ENCODE measurements at regions not wholly inside any gene's neighbourhood (a gene's known extent, or its start where the extent isn't known, plus 50 kb on each side); places are given as distances from the start of the nearest gene placed in this dataset.

GRCh38 chr3:117528688-117529087 is 819.1 kb downstream of the TUSC7 start:
- no peak overlapping the region for H3K4me3 ChIP-seq (ENCODE audit: low read length)
- peaks cover 2% of the 10 kb centered on the region for H3K4me1 Mint-ChIP-seq
- H3K9ac ChIP-seq (ENCODE audit: extremely low read depth, low read length, poor library complexity, severe bottlenecking): no peak overlapping the region
- no peak overlapping the region for H3K4me3 Mint-ChIP-seq
- WGBS, 2 experiments (ENCODE audit: insufficient coverage in 1 of 2, insufficient read length in 1 of 2): 88 to 100% methylated on average over 1 of the region's 1 CpG
- no peak for DNase-seq
- no peaks in the 10 kb centered on the region for H3K27me3 Mint-ChIP-seq (ENCODE audit: insufficient read depth)
- no peak for TF ChIP-seq CTCF (conservative IDR thresholded peaks at IDR 0.05)
- no peaks in the 10 kb centered on the region for H3K9me3 ChIP-seq (ENCODE audit: control insufficient read depth, low read length)
- H3K9me3 Mint-ChIP-seq: no peaks in the 10 kb centered on the region
- no peaks in the 10 kb centered on the region for H3K36me3 ChIP-seq (ENCODE audit: control insufficient read depth, insufficient read depth, low read length)
- no peaks in the 10 kb centered on the region for H3K4me1 ChIP-seq (ENCODE audit: control insufficient read depth, insufficient read depth, low read length)
- H3K27ac ChIP-seq (ENCODE audit: low read depth, low read length): no peak overlapping the region
- no peaks in the 10 kb centered on the region for H3K36me3 Mint-ChIP-seq (ENCODE audit: low read depth)
- H3K27me3 ChIP-seq (ENCODE audit: control insufficient read depth, insufficient read depth, low read length, poor library complexity, severe bottlenecking): no peaks in the 10 kb centered on the region
- H3K27ac Mint-ChIP-seq: no peak overlapping the region

DNA sequence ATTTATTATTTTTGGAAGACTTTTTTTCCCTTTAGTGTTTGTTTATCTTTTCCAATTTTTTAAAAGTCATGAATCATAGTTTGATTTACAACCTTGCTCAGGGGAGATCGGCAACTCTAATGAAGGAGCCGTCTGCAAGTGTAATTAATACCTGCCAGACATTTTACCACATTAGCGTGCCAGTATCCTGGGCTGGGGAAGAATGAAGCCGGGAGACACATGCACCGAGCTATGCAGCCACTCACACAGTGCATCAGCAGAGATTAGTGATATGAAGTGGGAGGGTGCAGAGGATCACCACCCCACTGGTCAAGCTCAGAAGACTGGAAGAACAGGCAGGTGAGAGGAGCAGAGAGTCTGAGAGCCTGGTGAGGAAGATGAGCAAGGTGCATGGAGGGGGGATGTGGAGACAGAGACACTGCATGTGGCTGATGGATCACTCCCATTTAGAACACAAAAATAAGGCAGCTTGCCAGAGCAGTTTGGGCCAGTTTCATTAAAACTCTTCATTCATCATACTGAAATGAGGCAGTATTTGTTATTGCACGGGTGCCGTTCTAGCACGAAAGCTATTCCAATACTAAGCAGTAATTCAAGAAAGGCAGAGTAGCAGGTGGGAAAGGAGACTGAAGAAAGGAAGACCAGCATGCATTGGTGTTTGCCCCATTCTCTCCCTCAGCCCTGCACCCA is 821.6 kb downstream of the TUSC7 start:
- Mint-ChIP-seq H3K4me3 (no peak overlapping the region), H3K27ac (no peak overlapping the region), H3K4me1 (peaks cover 2% of the 10 kb centered on the region), H3K27me3 (ENCODE audit: insufficient read depth) (no peaks in the 10 kb centered on the region), H3K9me3 (no peaks in the 10 kb centered on the region), H3K36me3 (ENCODE audit: low read depth) (no peaks in the 10 kb centered on the region)
- 91 to 94% methylated on average over 6 to 8 of the region's 8 CpGs for WGBS, 2 experiments (ENCODE audit: insufficient coverage in 1 of 2, insufficient read length in 1 of 2)
- DNase-seq: no peak
- no peaks in the 10 kb centered on the region for H3K36me3 ChIP-seq (ENCODE audit: control insufficient read depth, insufficient read depth, low read length)
- H3K27me3 ChIP-seq (ENCODE audit: control insufficient read depth, insufficient read depth, low read length, poor library complexity, severe bottlenecking): no peaks in the 10 kb centered on the region
- no peak overlapping the region for H3K4me3 ChIP-seq (ENCODE audit: low read length)
- no peak overlapping the region for H3K9ac ChIP-seq (ENCODE audit: extremely low read depth, low read length, poor library complexity, severe bottlenecking)
- no peaks in the 10 kb centered on the region for H3K4me1 ChIP-seq (ENCODE audit: control insufficient read depth, insufficient read depth, low read length)
- H3K9me3 ChIP-seq (ENCODE audit: control insufficient read depth, low read length): no peaks in the 10 kb centered on the region
- H3K27ac ChIP-seq (ENCODE audit: low read depth, low read length): no peak overlapping the region
- TF ChIP-seq CTCF (conservative IDR thresholded peaks at IDR 0.05): no peak

DNA sequence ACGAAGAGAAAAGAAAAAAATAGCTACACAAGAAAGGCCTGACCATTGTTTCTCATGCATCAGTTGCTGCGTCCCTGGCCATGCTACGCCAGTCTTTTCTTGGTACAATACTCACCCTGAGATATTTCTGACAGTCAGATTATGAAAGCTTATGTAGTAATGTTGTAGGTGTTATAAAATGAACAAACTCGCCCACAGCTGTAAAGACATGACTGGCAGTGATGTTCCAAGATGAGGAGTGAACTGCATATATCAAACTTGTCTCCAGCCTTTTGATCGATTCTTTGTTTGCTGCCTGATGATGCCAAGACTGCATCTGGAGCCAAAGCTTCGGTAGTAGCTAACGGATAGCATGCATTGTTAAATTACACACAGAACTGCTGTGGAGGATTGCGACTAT is 822.7 kb downstream of the TUSC7 start:
- Mint-ChIP-seq H3K27me3 (ENCODE audit: insufficient read depth) (no peaks in the 10 kb centered on the region), H3K4me1 (peaks cover 2% of the 10 kb centered on the region)
- H3K36me3 ChIP-seq (ENCODE audit: control insufficient read depth, insufficient read depth, low read length): no peaks in the 10 kb centered on the region

More for the DNA sequence above, 822.7 kb downstream of the TUSC7 start:
- no peak overlapping the region for H3K9ac ChIP-seq (ENCODE audit: extremely low read depth, low read length, poor library complexity, severe bottlenecking)
- no peak overlapping the region for H3K4me3 ChIP-seq (ENCODE audit: low read length)
- H3K4me3 Mint-ChIP-seq: no peak overlapping the region
- no peak for TF ChIP-seq CTCF (conservative IDR thresholded peaks at IDR 0.05)
- H3K36me3 Mint-ChIP-seq (ENCODE audit: low read depth): peaks cover 2% of the 10 kb centered on the region
- no peaks in the 10 kb centered on the region for H3K4me1 ChIP-seq (ENCODE audit: control insufficient read depth, insufficient read depth, low read length)
- H3K27ac ChIP-seq (ENCODE audit: low read depth, low read length): no peak overlapping the region
- H3K9me3 Mint-ChIP-seq: peaks cover 9% of the 10 kb centered on the region
- H3K27me3 ChIP-seq (ENCODE audit: control insufficient read depth, insufficient read depth, low read length, poor library complexity, severe bottlenecking): no peaks in the 10 kb centered on the region
- H3K9me3 ChIP-seq (ENCODE audit: control insufficient read depth, low read length): peaks cover 5% of the 10 kb centered on the region
- no peak overlapping the region for H3K27ac Mint-ChIP-seq
- no peak for DNase-seq
- WGBS, 2 experiments (ENCODE audit: insufficient coverage in 1 of 2, insufficient read length in 1 of 2): 92 to 100% methylated on average over 6 to 8 of the region's 8 CpGs

All from endodermal cell (in vitro differentiated cells).